SK-N-SH (cell line): ENCODE measurements at regions not wholly inside any gene's neighbourhood (a gene's known extent, or its start where the extent isn't known, plus 50 kb on each side); places are given as distances from the start of the nearest gene placed in this dataset.

ENCODE experiments used
- CTCF ChIA-PET: fragments of 300-600, 350-600 bp; formaldehyde crosslinking; extraction: SDS; loops from one replicate; lab custom pipeline; 2021; lab: Yijun Ruan, JAX
- POLR2A ChIA-PET: fragments of 350-600 bp; sonication (Branson Sonifier 250); formaldehyde crosslinking; extraction: SDS; loops from one replicate; lab custom pipeline; 2020; ENCODE audit warnings: antibody characterized with exemption, inconsistent platforms; lab: Yijun Ruan, JAX
- DNase-seq: peaks from one replicate; pipeline ENCODE4 v3.0.0; 2012
- H2AFZ ChIP-seq: fragments of 200-600 bp; sonication (generic); 2 replicates; pipeline ENCODE4 v1.8.1; 2016; ENCODE audit warnings: antibody characterized with exemption, mild to moderate bottlenecking, low read depth
- H3F3A ChIP-seq: fragments of 200-600 bp; sonication (generic); replicated peaks from 2 replicates; pipeline ENCODE3; 2016; ENCODE audit warnings: antibody characterized with exemption, mild to moderate bottlenecking; ENCODE audit not compliant: insufficient read depth
- H3K27ac ChIP-seq, 2 experiments: fragments of 200-500 bp in 1 of 2; fragments of 200-600 bp in 1 of 2; sonication (Bioruptor generic) in 1 of 2; sonication (generic), shearing (Covaris generic) in 1 of 2; 2 replicates each; pipeline versions ENCODE4 v1.5.1 to v1.6.1; 2014 to 2016; ENCODE audit warnings: low read depth in 2 of 2, inconsistent platforms in 1 of 2, low read length in 1 of 2, mild to moderate bottlenecking in 1 of 2, mixed read lengths in 1 of 2
- H3K27me3 ChIP-seq: fragments of 200-600 bp; sonication (generic), shearing (Covaris generic); 2 replicates; pipeline ENCODE4 v1.6.1; 2016; ENCODE audit warnings: mixed run types; ENCODE audit not compliant: insufficient read depth
- H3K36me3 ChIP-seq, 2 experiments: fragments of 200-500 bp in 1 of 2; fragments of 200-600 bp in 1 of 2; sonication (Bioruptor generic) in 1 of 2; sonication (generic) in 1 of 2; replicated peaks in 1 of 2; 2 replicates each; pipeline versions ENCODE3 to v1.5.1; 2014 to 2016; ENCODE audit warnings: low read length in 1 of 2, mild to moderate bottlenecking in 1 of 2; ENCODE audit not compliant: insufficient read depth in 2 of 2, control insufficient read depth in 1 of 2
- H3K4me1 ChIP-seq, 2 experiments: fragments of 200-500 bp in 1 of 2; fragments of 200-600 bp in 1 of 2; sonication (Bioruptor generic) in 1 of 2; sonication (generic), shearing (Covaris generic) in 1 of 2; 2 replicates each; pipeline versions ENCODE4 v1.5.1 to v1.6.1; 2014 to 2016; ENCODE audit warnings: low read depth in 1 of 2, low read length in 1 of 2, mixed run types in 1 of 2; ENCODE audit not compliant: insufficient read depth in 2 of 2, control insufficient read depth in 1 of 2
- H3K4me2 ChIP-seq: fragments of 200-600 bp; sonication (generic), shearing (Covaris generic); 2 replicates; pipeline ENCODE4 v1.6.1; 2017; ENCODE audit warnings: mixed run types
- H3K4me3 ChIP-seq, 2 experiments: fragments of 200-500 bp in 1 of 2; fragments of 200-600 bp in 1 of 2; sonication (Bioruptor generic) in 1 of 2; sonication (generic), shearing (Covaris generic) in 1 of 2; 2 replicates each; pipeline versions ENCODE4 v1.5.1 to v1.8.1; 2014 to 2016; ENCODE audit warnings: low read depth in 2 of 2, inconsistent platforms in 1 of 2, low read length in 1 of 2, mild to moderate bottlenecking in 1 of 2, mixed read lengths in 1 of 2, moderate library complexity in 1 of 2
- H3K79me2 ChIP-seq: fragments of 200-600 bp; sonication (generic); 2 replicates; pipeline ENCODE4 v1.8.1; 2017; ENCODE audit warnings: mild to moderate bottlenecking; ENCODE audit not compliant: insufficient read depth
- H3K9ac ChIP-seq: fragments of 200-600 bp; sonication (generic); 2 replicates; pipeline ENCODE4 v1.6.1; 2017; ENCODE audit warnings: mixed run types
- H3K9me2 ChIP-seq: fragments of 200-600 bp; sonication (generic); 2 replicates; pipeline ENCODE4 v1.6.1; 2017; ENCODE audit warnings: mixed run types
- H3K9me3 ChIP-seq: fragments of 200-600 bp; sonication (generic); 2 replicates; pipeline ENCODE4 v1.6.1; 2017; ENCODE audit warnings: mixed run types, mild to moderate bottlenecking, moderate library complexity
- H4K20me1 ChIP-seq: fragments of 200-600 bp; sonication (generic); 2 replicates; pipeline ENCODE4 v1.6.1; 2017; ENCODE audit warnings: mild to moderate bottlenecking, mixed run types; ENCODE audit not compliant: insufficient read depth
- CHD2 ChIP-seq: fragments of 150-350 bp; IDR thresholded peaks from 2 replicates; pipeline ENCODE4 v1.6.1; 2018; ENCODE audit warnings: low read length; ENCODE audit not compliant: partially characterized antibody
- CTCF ChIP-seq: fragments of 200-600 bp; sonication (generic); IDR thresholded peaks from 2 replicates; pipeline ENCODE4 v1.6.1; 2017; ENCODE audit warnings: antibody characterized with exemption, mild to moderate bottlenecking, moderate library complexity
- ELF1 ChIP-seq: IDR thresholded peaks from 2 replicates; pipeline ENCODE4 v1.4.0; 2012
- EZH2phosphoT487 ChIP-seq: fragments of 200-600 bp; sonication (generic); IDR thresholded peaks from 2 replicates; pipeline ENCODE4 v1.6.1; 2017; ENCODE audit warnings: low read depth, mixed run types, mild to moderate bottlenecking, antibody characterized with exemption, moderate library complexity, borderline replicate concordance
- FOXJ3 ChIP-seq: sonication (generic); formaldehyde crosslinking; IDR thresholded peaks from 2 replicates; pipeline ENCODE4 v1.5.1; 2020; ENCODE audit warnings: mild to moderate bottlenecking, missing genetic modification reagents
- GATA2 ChIP-seq: sonication (generic); formaldehyde crosslinking; IDR thresholded peaks from 2 replicates; pipeline ENCODE4 v1.5.0; 2020; ENCODE audit warnings: mild to moderate bottlenecking, missing genetic modification reagents
- MXI1 ChIP-seq: IDR thresholded peaks from 2 replicates; pipeline ENCODE4 v1.6.1; 2012; ENCODE audit warnings: mild to moderate bottlenecking, low read depth, low read length, improper control_type of control experiment
- NFIC ChIP-seq: IDR thresholded peaks from 2 replicates; pipeline ENCODE4 v1.4.0; 2012; ENCODE audit warnings: borderline replicate concordance
- POLR2AphosphoS5 ChIP-seq: IDR thresholded peaks from 2 replicates; pipeline ENCODE4 v1.6.1; 2012; ENCODE audit warnings: low read depth, low read length
- RAD21 ChIP-seq: IDR thresholded peaks from 2 replicates; pipeline ENCODE4 v1.6.1; 2012; ENCODE audit warnings: mild to moderate bottlenecking, low read length
- RCOR1 ChIP-seq: fragments of 150-350 bp; IDR thresholded peaks from 2 replicates; pipeline ENCODE4 v1.6.1; 2017; ENCODE audit warnings: antibody characterized with exemption, low read length
- SMC3 ChIP-seq: IDR thresholded peaks from 2 replicates; pipeline ENCODE4 v1.6.1; 2012; ENCODE audit warnings: low read depth, low read length, improper control_type of control experiment
- TAF1 ChIP-seq: IDR thresholded peaks from 2 replicates; pipeline ENCODE4 v1.6.1; 2012; ENCODE audit warnings: low read depth, mild to moderate bottlenecking, low read length, moderate library complexity, borderline replicate concordance
- YY1 ChIP-seq: IDR thresholded peaks from 2 replicates; pipeline ENCODE4 v1.4.0; 2012; ENCODE audit warnings: low read depth, mild to moderate bottlenecking
- WGBS: methylation state at CpG from one replicate; pipeline ENCODE4 v1.1.6; 2017; ENCODE audit warnings: low lambda C conversion rate; 5-methylcytosine and 5-hydroxymethylcytosine counted together
- TF ChIP-seq, protein P1 (sequence below): IDR thresholded peaks from 2 replicates; pipeline ENCODE4 v1.4.0; 2012; ENCODE audit warnings: low read depth
- TF ChIP-seq, protein P2 (sequence below): IDR thresholded peaks from 2 replicates; pipeline ENCODE4 v1.6.1; 2012; ENCODE audit warnings: mild to moderate bottlenecking, low read depth, low read length, moderate library complexity
- TF ChIP-seq, protein P3 (sequence below): fragments of 150-350 bp; IDR thresholded peaks from 2 replicates; pipeline ENCODE4 v1.6.1; 2017; ENCODE audit warnings: antibody characterized with exemption, low read length, low read depth, borderline replicate concordance
- TF ChIP-seq, protein P4 (sequence below): fragments of 150-350 bp; IDR thresholded peaks from 2 replicates; pipeline ENCODE4 v1.6.1; 2016; ENCODE audit warnings: mild to moderate bottlenecking, low read depth, low read length

GRCh38 chr6:65984089-65984488, 277.1 kb upstream of the EYS start:
- TF ChIP-seq GATA2 (no peak), RCOR1 (no peak), YY1 (no peak), MXI1 (no peak), RAD21 (no peak), POLR2AphosphoS5 (no peak), NFIC (no peak), EZH2phosphoT487 (no peak), FOXJ3 (CRISPR knock-in tag) (no peak)
- TF ChIP-seq, protein P1, sequence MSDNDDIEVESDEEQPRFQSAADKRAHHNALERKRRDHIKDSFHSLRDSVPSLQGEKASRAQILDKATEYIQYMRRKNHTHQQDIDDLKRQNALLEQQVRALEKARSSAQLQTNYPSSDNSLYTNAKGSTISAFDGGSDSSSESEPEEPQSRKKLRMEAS = no peak
- TF ChIP-seq, protein P2, sequence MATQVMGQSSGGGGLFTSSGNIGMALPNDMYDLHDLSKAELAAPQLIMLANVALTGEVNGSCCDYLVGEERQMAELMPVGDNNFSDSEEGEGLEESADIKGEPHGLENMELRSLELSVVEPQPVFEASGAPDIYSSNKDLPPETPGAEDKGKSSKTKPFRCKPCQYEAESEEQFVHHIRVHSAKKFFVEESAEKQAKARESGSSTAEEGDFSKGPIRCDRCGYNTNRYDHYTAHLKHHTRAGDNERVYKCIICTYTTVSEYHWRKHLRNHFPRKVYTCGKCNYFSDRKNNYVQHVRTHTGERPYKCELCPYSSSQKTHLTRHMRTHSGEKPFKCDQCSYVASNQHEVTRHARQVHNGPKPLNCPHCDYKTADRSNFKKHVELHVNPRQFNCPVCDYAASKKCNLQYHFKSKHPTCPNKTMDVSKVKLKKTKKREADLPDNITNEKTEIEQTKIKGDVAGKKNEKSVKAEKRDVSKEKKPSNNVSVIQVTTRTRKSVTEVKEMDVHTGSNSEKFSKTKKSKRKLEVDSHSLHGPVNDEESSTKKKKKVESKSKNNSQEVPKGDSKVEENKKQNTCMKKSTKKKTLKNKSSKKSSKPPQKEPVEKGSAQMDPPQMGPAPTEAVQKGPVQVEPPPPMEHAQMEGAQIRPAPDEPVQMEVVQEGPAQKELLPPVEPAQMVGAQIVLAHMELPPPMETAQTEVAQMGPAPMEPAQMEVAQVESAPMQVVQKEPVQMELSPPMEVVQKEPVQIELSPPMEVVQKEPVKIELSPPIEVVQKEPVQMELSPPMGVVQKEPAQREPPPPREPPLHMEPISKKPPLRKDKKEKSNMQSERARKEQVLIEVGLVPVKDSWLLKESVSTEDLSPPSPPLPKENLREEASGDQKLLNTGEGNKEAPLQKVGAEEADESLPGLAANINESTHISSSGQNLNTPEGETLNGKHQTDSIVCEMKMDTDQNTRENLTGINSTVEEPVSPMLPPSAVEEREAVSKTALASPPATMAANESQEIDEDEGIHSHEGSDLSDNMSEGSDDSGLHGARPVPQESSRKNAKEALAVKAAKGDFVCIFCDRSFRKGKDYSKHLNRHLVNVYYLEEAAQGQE = no peak
- TF ChIP-seq, protein P3, sequence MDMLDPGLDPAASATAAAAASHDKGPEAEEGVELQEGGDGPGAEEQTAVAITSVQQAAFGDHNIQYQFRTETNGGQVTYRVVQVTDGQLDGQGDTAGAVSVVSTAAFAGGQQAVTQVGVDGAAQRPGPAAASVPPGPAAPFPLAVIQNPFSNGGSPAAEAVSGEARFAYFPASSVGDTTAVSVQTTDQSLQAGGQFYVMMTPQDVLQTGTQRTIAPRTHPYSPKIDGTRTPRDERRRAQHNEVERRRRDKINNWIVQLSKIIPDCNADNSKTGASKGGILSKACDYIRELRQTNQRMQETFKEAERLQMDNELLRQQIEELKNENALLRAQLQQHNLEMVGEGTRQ = no peak
- no peaks in the 10 kb centered on the region for H3K27me3 ChIP-seq
- H3F3A ChIP-seq = no peaks in the 10 kb centered on the region
- no peak overlapping the region for H3K9ac ChIP-seq
- H3K4me3 ChIP-seq = no peak overlapping the region
- CTCF ChIA-PET = interaction anchor here (0.7 kb wide), 1 partner anchor 16 kb away, joined by 3 read pairs; no protein-coding TSS in a partner anchor
- POLR2A ChIA-PET = no interaction called here
- H3K36me3 ChIP-seq = no peaks in the 10 kb centered on the region
- H2AFZ ChIP-seq = no peak overlapping the region
- H4K20me1 ChIP-seq = no peaks in the 10 kb centered on the region
- H3K9me3 ChIP-seq = no peaks in the 10 kb centered on the region
- no peak overlapping the region for H3K27ac ChIP-seq
- H3K4me2 ChIP-seq = no peak overlapping the region
- no peaks in the 10 kb centered on the region for H3K9me2 ChIP-seq
- 31% methylated on average over 2 of the region's 2 CpGs for WGBS
- DNase-seq = no peak
- no peaks in the 10 kb centered on the region for H3K4me1 ChIP-seq
- no peaks in the 10 kb centered on the region for H3K79me2 ChIP-seq

GRCh38 chr6:65979120-65979519, 272.1 kb upstream of the EYS start:
- H2AFZ ChIP-seq = no peak overlapping the region
- no peak overlapping the region for H3K9ac ChIP-seq
- 22% methylated on average over 2 of the region's 2 CpGs for WGBS

More at GRCh38 chr6:65979120-65979519, 272.1 kb upstream of the EYS start:
- POLR2A ChIA-PET = no interaction called here
- Histone ChIP-seq H3K4me2 (no peak overlapping the region), H4K20me1 (no peaks in the 10 kb centered on the region), H3K27me3 (no peaks in the 10 kb centered on the region), H3F3A (no peaks in the 10 kb centered on the region)
- no peak for TF ChIP-seq ELF1
- TF ChIP-seq CHD2 = no peak
- TF ChIP-seq, protein P4, sequence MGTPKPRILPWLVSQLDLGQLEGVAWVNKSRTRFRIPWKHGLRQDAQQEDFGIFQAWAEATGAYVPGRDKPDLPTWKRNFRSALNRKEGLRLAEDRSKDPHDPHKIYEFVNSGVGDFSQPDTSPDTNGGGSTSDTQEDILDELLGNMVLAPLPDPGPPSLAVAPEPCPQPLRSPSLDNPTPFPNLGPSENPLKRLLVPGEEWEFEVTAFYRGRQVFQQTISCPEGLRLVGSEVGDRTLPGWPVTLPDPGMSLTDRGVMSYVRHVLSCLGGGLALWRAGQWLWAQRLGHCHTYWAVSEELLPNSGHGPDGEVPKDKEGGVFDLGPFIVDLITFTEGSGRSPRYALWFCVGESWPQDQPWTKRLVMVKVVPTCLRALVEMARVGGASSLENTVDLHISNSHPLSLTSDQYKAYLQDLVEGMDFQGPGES = no peak
- TF ChIP-seq SMC3 = no peak
- no peak for TF ChIP-seq FOXJ3 (CRISPR knock-in tag)
- TF ChIP-seq CTCF = no peak
- TF ChIP-seq TAF1 = no peak
- TF ChIP-seq, all 33 proteins: peak for 0
- Histone ChIP-seq H3K27ac (no peak overlapping the region), H3K36me3 (no peaks in the 10 kb centered on the region), H3K4me3 (no peak overlapping the region), H3K4me1 (no peaks in the 10 kb centered on the region), H3K9me2 (no peaks in the 10 kb centered on the region), H3K9me3 (no peaks in the 10 kb centered on the region), H3K79me2 (no peaks in the 10 kb centered on the region)
- CTCF ChIA-PET = interaction anchor here (1.4 kb wide), 1 partner anchor 8 kb away, joined by 4 read pairs; no protein-coding TSS in a partner anchor
- DNase-seq = no peak
